Endothelial cell (in vitro differentiated cells): ENCODE measurements at regions not wholly inside any gene's neighbourhood (a gene's known extent, or its start where the extent isn't known, plus 50 kb on each side); places are given as distances from the start of the nearest gene placed in this dataset.

Experiments used
- DNase-seq: peaks from one replicate; pipeline ENCODE4 v3.0.0; 2021; ENCODE audit warnings: low spot score
- H3K27ac Mint-ChIP-seq: one replicate; pipeline ENCODE4 v1.8.0; 2021; ENCODE audit warnings: mixed read lengths, inconsistent platforms; ENCODE audit not compliant: unreplicated experiment
- H3K27me3 Mint-ChIP-seq: one replicate; pipeline ENCODE4 v1.8.0; 2021; ENCODE audit warnings: mild to moderate bottlenecking, moderate library complexity, mixed read lengths, inconsistent platforms; ENCODE audit not compliant: unreplicated experiment
- H3K36me3 Mint-ChIP-seq: one replicate; pipeline ENCODE4 v1.8.0; 2021; ENCODE audit warnings: mild to moderate bottlenecking, low read depth, mixed read lengths, inconsistent platforms; ENCODE audit not compliant: unreplicated experiment
- H3K4me1 Mint-ChIP-seq: one replicate; pipeline ENCODE4 v1.8.0; 2021; ENCODE audit warnings: mild to moderate bottlenecking, mixed read lengths, inconsistent platforms; ENCODE audit not compliant: unreplicated experiment
- H3K4me3 Mint-ChIP-seq: one replicate; pipeline ENCODE4 v1.8.0; 2021; ENCODE audit warnings: mild to moderate bottlenecking, mixed read lengths, inconsistent platforms; ENCODE audit not compliant: unreplicated experiment
- H3K9me3 Mint-ChIP-seq: one replicate; pipeline ENCODE4 v1.8.0; 2021; ENCODE audit warnings: mixed read lengths, inconsistent platforms; ENCODE audit not compliant: unreplicated experiment
- CTCF ChIP-seq: fragments of 200-600 bp; sonication (generic); IDR thresholded peaks from one replicate; pipeline ENCODE4 v1.5.0; 2021; ENCODE audit warnings: antibody characterized with exemption; ENCODE audit not compliant: unreplicated experiment

GRCh38 chr20:11084508-11084907 lies 410.7 kb upstream of the JAG1 start:
- H3K27ac Mint-ChIP-seq = no peak overlapping the region
- DNase-seq = no peak
- no peak overlapping the region for H3K4me3 Mint-ChIP-seq
- no peaks in the 10 kb centered on the region for H3K9me3 Mint-ChIP-seq
- peaks cover 2% of the 10 kb centered on the region for H3K27me3 Mint-ChIP-seq
- no peak for TF ChIP-seq CTCF
- H3K4me1 Mint-ChIP-seq = peaks cover 8% of the 10 kb centered on the region
- no peaks in the 10 kb centered on the region for H3K36me3 Mint-ChIP-seq

- peaks cover 2% of the 10 kb centered on the region for H3K27me3 Mint-ChIP-seq
- peaks cover 4% of the 10 kb centered on the region for H3K4me1 Mint-ChIP-seq
- no peak for TF ChIP-seq CTCF
- H3K36me3 Mint-ChIP-seq = no peaks in the 10 kb centered on the region
- H3K4me3 Mint-ChIP-seq = no peak overlapping the region
- no peak overlapping the region for H3K27ac Mint-ChIP-seq
- DNase-seq = no peak
- no peaks in the 10 kb centered on the region for H3K9me3 Mint-ChIP-seq
Measured at GRCh38 chr20:11086970-11087369, 413.2 kb upstream of the JAG1 start.

- TF ChIP-seq CTCF = no peak
- no peak for DNase-seq
- Mint-ChIP-seq H3K9me3 (no peaks in the 10 kb centered on the region), H3K4me1 (peaks cover 2% of the 10 kb centered on the region), H3K4me3 (no peak overlapping the region), H3K27me3 (no peaks in the 10 kb centered on the region), H3K36me3 (no peaks in the 10 kb centered on the region), H3K27ac (no peak overlapping the region)
Measured at GRCh38 chr20:11090751-11091150, 417.0 kb upstream of the JAG1 start.

GRCh38 chr20:11091511-11091910 lies 417.7 kb upstream of the JAG1 start:
- TF ChIP-seq CTCF = no peak
- H3K9me3 Mint-ChIP-seq = no peaks in the 10 kb centered on the region
- no peaks in the 10 kb centered on the region for H3K27me3 Mint-ChIP-seq
- H3K36me3 Mint-ChIP-seq = no peaks in the 10 kb centered on the region
- no peak overlapping the region for H3K27ac Mint-ChIP-seq
- H3K4me3 Mint-ChIP-seq = no peak overlapping the region
- peaks cover 2% of the 10 kb centered on the region for H3K4me1 Mint-ChIP-seq
- no peak for DNase-seq

GRCh38 chr20:11092151-11092550 lies 418.4 kb upstream of the JAG1 start:
- no peak for DNase-seq
- no peak for TF ChIP-seq CTCF
- H3K27me3 Mint-ChIP-seq = no peaks in the 10 kb centered on the region
- peaks cover 2% of the 10 kb centered on the region for H3K4me1 Mint-ChIP-seq
- no peaks in the 10 kb centered on the region for H3K36me3 Mint-ChIP-seq
- no peaks in the 10 kb centered on the region for H3K9me3 Mint-ChIP-seq
- H3K4me3 Mint-ChIP-seq = no peak overlapping the region
- no peak overlapping the region for H3K27ac Mint-ChIP-seq
